Muscle of leg (tissue), 3 donors: ENCODE measurements at regions not wholly inside any gene's neighbourhood (a gene's known extent, or its start where the extent isn't known, plus 50 kb on each side); places are given as distances from the start of the nearest gene placed in this dataset.

Source experiments
- DNase-seq: peaks from one replicate; pipeline ENCODE4 v3.0.0; 2013
- H3K27ac ChIP-seq: one replicate; pipeline ENCODE4 v1.5.1; 2013; ENCODE audit warnings: mild to moderate bottlenecking, low read length, control low read depth
- H3K27me3 ChIP-seq: one replicate; pipeline ENCODE4 v1.6.1; 2013; ENCODE audit warnings: low read length; ENCODE audit not compliant: control insufficient read depth, insufficient read depth
- H3K36me3 ChIP-seq: one replicate; pipeline ENCODE4 v1.6.1; 2013; ENCODE audit warnings: low read length; ENCODE audit not compliant: control insufficient read depth, insufficient read depth
- H3K4me1 ChIP-seq: one replicate; pipeline ENCODE4 v1.6.1; 2013; ENCODE audit warnings: low read length; ENCODE audit not compliant: control insufficient read depth, insufficient read depth
- H3K4me3 ChIP-seq: one replicate; pipeline ENCODE4 v1.5.1; 2013; ENCODE audit warnings: low read length, control low read depth
- H3K9me3 ChIP-seq: replicated peaks from 2 replicates; pipeline ENCODE4 v1.6.1; 2013; ENCODE audit warnings: low read depth, low read length; ENCODE audit not compliant: control insufficient read depth
- WGBS: methylation state at CpG from one replicate; pipeline ENCODE4 v1.1.5; 2013; ENCODE audit warnings: missing lambda C conversion rate; ENCODE audit not compliant: insufficient coverage; 5-methylcytosine and 5-hydroxymethylcytosine counted together

- 77% methylated on average over 8 of the region's 8 CpGs for WGBS
- H3K36me3 ChIP-seq: no peaks in the 10 kb centered on the region
- no peak overlapping the region for H3K4me3 ChIP-seq
- no peaks in the 10 kb centered on the region for H3K27me3 ChIP-seq
- no peak overlapping the region for H3K27ac ChIP-seq
- no peaks in the 10 kb centered on the region for H3K4me1 ChIP-seq
- peaks cover 2% of the 10 kb centered on the region for H3K9me3 ChIP-seq
- DNase-seq: no peak
Measured at GRCh38 chr12:115489253-115489652, 788.2 kb downstream of the MED13L start.

GRCh38 chr12:115485967-115486366, 791.5 kb downstream of the MED13L start:
- Histone ChIP-seq H3K27me3 (no peaks in the 10 kb centered on the region), H3K9me3 (peaks cover 4% of the 10 kb centered on the region), H3K27ac (no peak overlapping the region), H3K36me3 (no peaks in the 10 kb centered on the region), H3K4me3 (no peak overlapping the region), H3K4me1 (no peaks in the 10 kb centered on the region)
- no peak for DNase-seq
- 47% methylated on average over 6 of the region's 6 CpGs for WGBS

DNA sequence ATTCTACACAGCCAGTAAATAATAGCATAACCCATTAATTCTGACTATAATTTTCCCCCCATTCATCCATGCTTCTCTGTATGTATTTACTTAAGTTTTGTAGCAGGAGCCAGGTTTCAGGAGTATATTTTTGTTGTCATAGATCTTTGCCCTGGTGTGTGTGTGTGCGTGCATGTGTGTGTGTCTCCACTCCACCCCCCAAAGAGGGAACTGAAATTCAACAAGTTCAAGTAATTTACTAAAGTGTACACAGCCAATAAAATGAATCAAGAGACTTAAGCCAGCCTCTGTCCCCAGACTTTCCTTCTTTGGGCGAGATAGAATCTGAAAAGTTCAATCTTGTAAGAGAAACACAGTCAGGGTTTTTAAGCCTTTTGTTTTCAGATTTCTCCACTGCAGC, 792.0 kb downstream of the MED13L start:
- peaks cover 4% of the 10 kb centered on the region for H3K9me3 ChIP-seq
- no CpG with 5 or more reads among the region's 2 CpGs for WGBS
- H3K27me3 ChIP-seq: no peaks in the 10 kb centered on the region
- no peaks in the 10 kb centered on the region for H3K4me1 ChIP-seq
- H3K36me3 ChIP-seq: no peaks in the 10 kb centered on the region
- H3K4me3 ChIP-seq: no peak overlapping the region
- H3K27ac ChIP-seq: no peak overlapping the region
- DNase-seq: no peak

- no peak overlapping the region for H3K4me3 ChIP-seq
- no peak overlapping the region for H3K27ac ChIP-seq
- peaks cover 4% of the 10 kb centered on the region for H3K9me3 ChIP-seq
- DNase-seq: peak; percentile 53
- H3K27me3 ChIP-seq: no peaks in the 10 kb centered on the region
- no peaks in the 10 kb centered on the region for H3K4me1 ChIP-seq
- no peaks in the 10 kb centered on the region for H3K36me3 ChIP-seq
Measured at GRCh38 chr12:115482943-115483342, 794.5 kb downstream of the MED13L start.

DNA sequence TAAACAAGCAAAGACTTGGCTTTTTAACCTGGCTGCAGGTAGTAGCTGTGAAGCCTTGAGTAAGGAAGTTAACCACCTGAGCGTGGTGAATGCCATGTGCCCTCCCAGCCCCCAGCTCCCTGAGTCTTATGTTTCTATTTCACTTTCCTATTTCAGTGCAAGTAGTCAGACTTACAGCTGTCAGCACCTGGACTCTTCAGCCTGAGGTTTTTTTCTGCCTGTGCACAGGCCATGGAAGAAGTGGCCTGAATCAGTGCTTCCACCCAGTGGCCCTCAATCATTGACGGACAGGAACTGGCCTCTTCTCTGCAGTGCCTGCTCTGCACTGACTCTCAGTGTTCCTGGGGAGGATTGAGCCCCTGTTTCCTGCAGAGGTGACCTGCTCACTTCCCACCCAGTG, 796.4 kb downstream of the MED13L start:
- no peaks in the 10 kb centered on the region for H3K27me3 ChIP-seq
- no peaks in the 10 kb centered on the region for H3K4me1 ChIP-seq
- H3K27ac ChIP-seq: no peak overlapping the region
- no peaks in the 10 kb centered on the region for H3K36me3 ChIP-seq
- no peak for DNase-seq
- no peak overlapping the region for H3K4me3 ChIP-seq
- 40% methylated on average over 1 of the region's 2 CpGs for WGBS
- H3K9me3 ChIP-seq: peaks cover 4% of the 10 kb centered on the region

DNA sequence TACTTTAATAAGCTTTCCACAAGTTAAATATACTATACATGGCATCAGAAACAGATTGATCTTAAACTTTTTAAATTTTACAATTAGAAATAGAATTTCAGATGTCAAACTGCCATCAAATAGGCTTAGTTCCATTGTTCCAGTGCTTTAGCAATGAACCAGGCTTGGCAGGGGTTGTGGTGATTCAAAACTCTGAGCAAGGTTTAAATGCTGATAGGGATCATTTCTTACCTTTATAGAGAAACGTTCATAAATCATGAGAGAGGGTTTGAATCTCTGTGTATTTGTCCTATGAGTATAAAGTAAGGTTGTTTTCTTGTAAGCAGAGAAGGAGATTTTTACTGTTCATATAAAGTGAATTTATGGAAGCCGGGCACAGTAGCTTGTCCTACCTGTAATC, 794.5 kb upstream of the TBX3 start:
- Histone ChIP-seq H3K27me3 (no peaks in the 10 kb centered on the region), H3K4me1 (no peaks in the 10 kb centered on the region), H3K36me3 (no peaks in the 10 kb centered on the region), H3K4me3 (no peak overlapping the region), H3K9me3 (no peaks in the 10 kb centered on the region), H3K27ac (no peak overlapping the region)
- DNase-seq: no peak
- WGBS: no CpG with 5 or more reads among the region's 2 CpGs

DNA sequence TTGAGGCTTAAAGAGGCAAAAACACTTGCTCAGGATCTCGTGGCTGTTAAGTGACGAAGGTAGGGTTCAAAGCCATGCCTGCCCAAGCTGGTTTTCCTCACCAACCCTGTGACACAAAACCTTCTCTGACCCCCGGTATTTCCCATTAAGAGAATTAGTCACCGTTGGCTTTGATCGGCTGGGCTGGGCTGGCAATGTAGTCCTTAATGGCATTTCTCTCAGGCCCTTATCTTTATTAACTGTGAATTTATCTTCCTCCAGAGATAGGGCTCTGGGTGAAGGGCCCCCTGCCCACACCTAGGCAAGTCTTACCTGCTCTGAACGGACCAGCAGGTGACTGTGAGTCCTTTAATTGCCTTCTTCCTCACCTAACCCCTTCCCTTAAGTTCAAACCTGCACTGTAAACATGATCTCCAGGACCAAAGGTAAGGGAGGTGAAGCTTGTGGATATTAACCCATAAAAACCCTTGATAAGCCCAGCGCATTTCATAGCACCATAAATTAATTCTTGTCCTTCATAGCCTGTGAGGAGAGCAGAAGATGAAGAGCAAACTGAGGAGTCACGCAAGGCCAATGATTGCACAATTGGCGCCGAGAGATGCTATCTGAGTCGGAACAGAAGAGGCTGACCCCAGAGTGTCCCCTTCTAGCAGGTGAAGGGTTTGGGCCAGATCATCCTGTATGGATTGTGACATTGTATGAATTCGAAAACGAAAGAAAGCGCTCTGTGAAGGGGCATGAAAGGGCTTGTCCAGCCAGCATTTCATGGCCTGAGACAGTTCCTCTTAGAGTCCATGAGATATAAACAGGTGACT, 790.8 kb upstream of the TBX3 start:
- H3K4me1 ChIP-seq: no peaks in the 10 kb centered on the region
- no peak overlapping the region for H3K4me3 ChIP-seq
- no peak for DNase-seq
- H3K36me3 ChIP-seq: no peaks in the 10 kb centered on the region
- 82% methylated on average over 9 of the region's 14 CpGs for WGBS
- no peak overlapping the region for H3K27ac ChIP-seq
- no peaks in the 10 kb centered on the region for H3K27me3 ChIP-seq
- H3K9me3 ChIP-seq: no peaks in the 10 kb centered on the region

DNA sequence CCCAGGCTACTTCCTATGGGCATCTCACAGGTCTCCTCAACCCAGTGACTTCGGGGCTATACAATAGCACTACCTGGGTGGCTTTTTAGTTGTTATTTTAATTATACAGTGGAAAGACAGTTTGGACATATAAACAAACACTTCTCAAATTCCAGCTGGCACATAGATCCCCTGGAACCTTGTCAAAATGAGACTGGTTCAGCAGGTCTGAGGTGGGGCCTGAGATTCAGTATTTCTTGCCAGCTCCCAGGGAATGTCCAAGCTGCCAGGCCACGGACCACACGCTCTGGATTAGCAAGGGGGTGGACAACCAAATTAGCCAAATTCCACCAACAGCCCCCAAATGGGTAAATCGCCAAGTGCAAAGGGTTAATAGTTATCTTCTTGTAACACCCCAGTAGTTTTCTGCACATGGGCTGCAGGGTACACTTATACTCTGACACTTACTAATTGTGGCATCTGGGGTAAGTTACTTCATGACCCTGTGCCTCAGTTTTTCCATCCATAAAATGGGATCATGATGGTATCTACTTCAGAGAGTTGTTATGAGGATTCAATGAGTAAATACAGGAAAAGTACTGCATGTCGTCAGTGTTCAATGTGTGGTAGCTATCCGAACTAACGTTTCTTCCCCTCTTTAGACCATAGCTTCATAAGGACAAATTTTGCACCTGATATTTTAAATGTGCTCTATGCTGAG, 789.4 kb upstream of the TBX3 start:
- Histone ChIP-seq H3K4me1 (no peaks in the 10 kb centered on the region), H3K9me3 (no peaks in the 10 kb centered on the region), H3K27me3 (no peaks in the 10 kb centered on the region), H3K36me3 (no peaks in the 10 kb centered on the region), H3K27ac (no peak overlapping the region), H3K4me3 (no peak overlapping the region)
- DNase-seq: no peak
- whole genome bisulfite sequencing: no CpG with 5 or more reads among the region's 7 CpGs

DNA sequence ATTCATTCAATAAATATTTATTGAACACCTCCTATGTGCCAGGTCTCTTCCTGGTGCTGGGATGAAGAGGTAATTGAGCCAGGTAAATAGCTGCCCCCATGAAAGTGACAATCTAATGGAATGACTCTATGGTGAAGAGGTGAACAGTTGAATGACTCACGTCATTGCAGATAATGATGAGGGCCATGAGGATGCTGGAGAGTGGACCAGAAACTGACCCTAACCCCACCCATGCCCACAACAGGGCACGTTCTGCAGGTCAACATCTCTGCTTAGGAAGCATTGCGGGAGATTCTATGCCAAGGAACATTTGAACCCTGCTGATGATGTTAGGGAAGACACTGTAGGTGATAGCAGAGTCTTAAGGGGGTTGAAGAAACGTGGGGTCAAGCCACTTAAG, 788.9 kb upstream of the TBX3 start:
- no peaks in the 10 kb centered on the region for H3K27me3 ChIP-seq
- DNase-seq: no peak
- no peaks in the 10 kb centered on the region for H3K4me1 ChIP-seq
- H3K27ac ChIP-seq: no peak overlapping the region
- H3K4me3 ChIP-seq: no peak overlapping the region
- H3K36me3 ChIP-seq: no peaks in the 10 kb centered on the region
- H3K9me3 ChIP-seq: no peaks in the 10 kb centered on the region
- WGBS: 100% methylated on average over 1 of the region's 4 CpGs

- no peaks in the 10 kb centered on the region for H3K36me3 ChIP-seq
- DNase-seq: no peak
- H3K27ac ChIP-seq: no peak overlapping the region
- H3K4me1 ChIP-seq: no peaks in the 10 kb centered on the region
- H3K4me3 ChIP-seq: no peak overlapping the region
- no peaks in the 10 kb centered on the region for H3K9me3 ChIP-seq
- H3K27me3 ChIP-seq: no peaks in the 10 kb centered on the region
- whole genome bisulfite sequencing: 94% methylated on average over 2 of the region's 4 CpGs
Measured at GRCh38 chr12:115470977-115471376, 787.0 kb upstream of the TBX3 start.
